Mammary epithelial cell (primary cell): ENCODE measurements at regions not wholly inside any gene's neighbourhood (a gene's known extent, or its start where the extent isn't known, plus 50 kb on each side); places are given as distances from the start of the nearest gene placed in this dataset.

ENCODE experiments used
- EZH2 ChIP-seq: IDR thresholded peaks from 2 replicates; pipeline ENCODE4 v1.6.1; 2012; ENCODE audit warnings: low read length, inconsistent platforms, borderline replicate concordance
- TF ChIP-seq, protein P1 (sequence below), 2 donors: IDR thresholded peaks in 1 of 2; conservative IDR thresholded peaks in 1 of 2; 2 replicates each; pipeline ENCODE4 v1.5.1; 2011 to 2012; ENCODE audit warnings: inconsistent platforms in 2 of 2, low read length in 2 of 2, mild to moderate bottlenecking in 2 of 2, control low read depth in 1 of 2, low read depth in 1 of 2; ENCODE audit not compliant: insufficient read depth in 1 of 2; ENCODE audit errors: extremely low read depth in 1 of 2

DNA sequence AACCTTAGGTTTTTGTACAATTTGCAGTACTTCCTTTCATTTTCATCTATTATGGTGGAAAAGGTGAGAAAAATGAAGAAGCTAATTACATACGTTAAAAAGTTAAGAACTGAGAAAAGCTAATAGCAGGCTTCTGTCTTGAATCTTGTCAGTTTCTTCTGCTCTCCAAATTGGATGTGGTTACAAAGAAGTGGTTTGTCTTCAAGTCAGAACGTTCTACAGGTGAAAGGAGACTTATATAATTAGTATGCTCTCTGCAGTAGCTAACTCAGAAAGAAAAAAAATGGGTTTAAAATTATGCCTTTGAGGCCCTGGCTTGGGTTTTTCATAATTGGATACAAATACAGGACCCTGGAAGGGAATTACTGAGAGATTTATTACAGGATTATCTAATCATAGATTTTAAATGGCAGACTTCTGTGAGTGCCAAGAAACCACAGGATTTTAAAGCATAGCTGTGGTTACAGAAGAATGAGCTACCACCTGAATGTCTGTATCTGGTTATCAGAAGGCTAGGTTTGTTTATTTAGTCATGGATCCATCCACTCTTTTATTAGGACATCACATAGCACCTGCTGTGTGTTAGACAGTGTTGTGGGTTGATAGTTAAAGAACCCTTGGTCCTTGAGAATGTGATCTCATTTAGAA is 528.1 kb upstream of the MCTP2 start:
- TF ChIP-seq, protein P1, sequence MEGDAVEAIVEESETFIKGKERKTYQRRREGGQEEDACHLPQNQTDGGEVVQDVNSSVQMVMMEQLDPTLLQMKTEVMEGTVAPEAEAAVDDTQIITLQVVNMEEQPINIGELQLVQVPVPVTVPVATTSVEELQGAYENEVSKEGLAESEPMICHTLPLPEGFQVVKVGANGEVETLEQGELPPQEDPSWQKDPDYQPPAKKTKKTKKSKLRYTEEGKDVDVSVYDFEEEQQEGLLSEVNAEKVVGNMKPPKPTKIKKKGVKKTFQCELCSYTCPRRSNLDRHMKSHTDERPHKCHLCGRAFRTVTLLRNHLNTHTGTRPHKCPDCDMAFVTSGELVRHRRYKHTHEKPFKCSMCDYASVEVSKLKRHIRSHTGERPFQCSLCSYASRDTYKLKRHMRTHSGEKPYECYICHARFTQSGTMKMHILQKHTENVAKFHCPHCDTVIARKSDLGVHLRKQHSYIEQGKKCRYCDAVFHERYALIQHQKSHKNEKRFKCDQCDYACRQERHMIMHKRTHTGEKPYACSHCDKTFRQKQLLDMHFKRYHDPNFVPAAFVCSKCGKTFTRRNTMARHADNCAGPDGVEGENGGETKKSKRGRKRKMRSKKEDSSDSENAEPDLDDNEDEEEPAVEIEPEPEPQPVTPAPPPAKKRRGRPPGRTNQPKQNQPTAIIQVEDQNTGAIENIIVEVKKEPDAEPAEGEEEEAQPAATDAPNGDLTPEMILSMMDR (conservative IDR thresholded peaks at IDR 0.05 in 1 of 2, IDR thresholded peaks at IDR 0.05 in 1 of 2; ENCODE audit: extremely low read depth in 1 of 2, insufficient read depth in 1 of 2, low read depth in 1 of 2, low read length in 2 of 2), result no peak
- no peak for TF ChIP-seq EZH2
